VCaP (cell line): ENCODE measurements at regions not wholly inside any gene's neighbourhood (a gene's known extent, or its start where the extent isn't known, plus 50 kb on each side); places are given as distances from the start of the nearest gene placed in this dataset.
A peak's percentile ranks its signal among the peaks of the same experiment; 100 is the strongest.
"Not testable (repeated sequence)": the region's sequence is repeated elsewhere in the genome, so short reads cannot be mapped to it uniquely, and the experiment has no call there.

Experiments
- H3K27ac ChIP-seq: fragments of 450-650 bp; 2 replicates; pipeline ENCODE4 v1.5.1; 2017
- TF ChIP-seq, protein P1 (sequence below): fragments of 450-650 bp; conservative IDR thresholded peaks from 2 replicates; pipeline ENCODE4 v1.5.1; 2017; ENCODE audit warnings: mild to moderate bottlenecking, moderate library complexity

DNA sequence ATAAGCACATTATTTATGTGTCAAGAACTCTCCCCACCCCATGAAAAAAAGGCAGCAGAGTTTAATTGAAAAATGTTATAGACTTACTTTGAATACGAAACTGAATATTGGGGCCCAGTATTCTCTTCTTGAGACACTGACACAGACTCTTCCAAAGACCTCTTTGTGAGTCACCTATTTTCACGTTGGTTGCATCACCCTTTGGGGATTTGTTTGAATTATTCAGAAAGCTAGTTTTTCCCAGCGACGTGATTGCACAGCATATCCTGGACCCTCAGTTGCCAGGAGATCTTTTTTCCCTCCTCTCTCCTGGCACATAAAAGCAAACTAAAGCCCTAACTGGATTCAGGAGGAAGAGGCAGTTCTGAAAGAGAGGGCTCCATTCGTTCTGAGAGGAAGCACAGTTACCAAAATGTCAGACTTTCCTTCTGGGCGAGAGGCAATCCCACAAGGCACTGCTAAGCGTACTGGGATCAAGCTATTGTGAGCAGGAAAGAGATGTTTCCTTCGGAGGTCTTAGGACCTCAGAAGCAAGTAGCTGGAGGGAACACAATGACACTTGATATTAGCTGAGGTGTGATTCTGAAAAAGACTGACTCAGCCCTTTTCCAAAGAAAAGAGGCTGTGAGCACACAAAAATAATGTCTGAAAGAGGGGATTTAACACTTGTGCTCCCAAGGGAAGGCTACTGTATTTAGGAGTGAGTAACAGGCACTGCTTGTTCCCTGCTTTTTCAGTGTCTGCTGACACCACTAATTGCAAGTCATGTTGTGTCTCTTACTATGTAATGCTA is 65.8 kb upstream of the CADPS start:
- H3K27ac ChIP-seq, result no peak overlapping the region
- TF ChIP-seq, protein P1, sequence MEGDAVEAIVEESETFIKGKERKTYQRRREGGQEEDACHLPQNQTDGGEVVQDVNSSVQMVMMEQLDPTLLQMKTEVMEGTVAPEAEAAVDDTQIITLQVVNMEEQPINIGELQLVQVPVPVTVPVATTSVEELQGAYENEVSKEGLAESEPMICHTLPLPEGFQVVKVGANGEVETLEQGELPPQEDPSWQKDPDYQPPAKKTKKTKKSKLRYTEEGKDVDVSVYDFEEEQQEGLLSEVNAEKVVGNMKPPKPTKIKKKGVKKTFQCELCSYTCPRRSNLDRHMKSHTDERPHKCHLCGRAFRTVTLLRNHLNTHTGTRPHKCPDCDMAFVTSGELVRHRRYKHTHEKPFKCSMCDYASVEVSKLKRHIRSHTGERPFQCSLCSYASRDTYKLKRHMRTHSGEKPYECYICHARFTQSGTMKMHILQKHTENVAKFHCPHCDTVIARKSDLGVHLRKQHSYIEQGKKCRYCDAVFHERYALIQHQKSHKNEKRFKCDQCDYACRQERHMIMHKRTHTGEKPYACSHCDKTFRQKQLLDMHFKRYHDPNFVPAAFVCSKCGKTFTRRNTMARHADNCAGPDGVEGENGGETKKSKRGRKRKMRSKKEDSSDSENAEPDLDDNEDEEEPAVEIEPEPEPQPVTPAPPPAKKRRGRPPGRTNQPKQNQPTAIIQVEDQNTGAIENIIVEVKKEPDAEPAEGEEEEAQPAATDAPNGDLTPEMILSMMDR, result no peak

DNA sequence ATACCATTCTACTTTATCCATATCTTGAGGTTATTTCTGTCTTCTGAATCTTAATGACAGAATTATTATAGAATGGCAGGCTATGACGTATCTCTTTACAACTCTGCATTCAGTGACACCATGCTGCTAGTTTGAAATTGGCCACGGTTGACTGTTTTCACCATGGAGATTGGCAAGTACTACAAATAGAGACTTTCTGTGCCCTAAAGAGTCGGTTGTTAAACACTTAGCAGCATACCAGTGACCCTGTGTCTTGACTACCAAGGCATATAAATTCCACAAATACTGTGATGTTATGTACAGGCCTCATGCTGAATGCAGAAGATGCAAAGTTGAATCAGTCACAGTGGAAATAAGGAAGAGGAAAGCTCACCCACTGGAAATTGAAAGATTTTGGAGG is 67.0 kb upstream of the CADPS start:
- TF ChIP-seq, protein P1, result no peak
- no peak overlapping the region for H3K27ac ChIP-seq

DNA sequence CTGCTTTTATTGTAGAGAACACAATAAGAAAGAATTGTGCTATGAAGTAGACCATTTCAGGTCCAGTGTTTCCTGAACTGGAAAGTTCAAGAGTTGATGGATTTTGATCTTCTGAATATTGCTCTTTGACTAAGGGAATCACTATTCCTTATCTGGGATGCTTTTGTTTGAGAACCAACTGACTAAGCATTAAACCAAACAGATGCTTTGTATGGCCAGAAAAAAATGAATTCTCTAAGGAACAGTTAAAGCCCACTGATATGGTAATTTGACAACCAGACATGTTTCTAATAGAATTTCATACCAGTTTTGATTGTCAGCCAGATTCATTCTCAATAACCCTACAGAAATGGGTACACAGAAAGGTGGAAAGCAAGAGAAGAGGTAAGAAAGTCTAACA is 67.5 kb upstream of the CADPS start:
- TF ChIP-seq, protein P1, result no peak

DNA sequence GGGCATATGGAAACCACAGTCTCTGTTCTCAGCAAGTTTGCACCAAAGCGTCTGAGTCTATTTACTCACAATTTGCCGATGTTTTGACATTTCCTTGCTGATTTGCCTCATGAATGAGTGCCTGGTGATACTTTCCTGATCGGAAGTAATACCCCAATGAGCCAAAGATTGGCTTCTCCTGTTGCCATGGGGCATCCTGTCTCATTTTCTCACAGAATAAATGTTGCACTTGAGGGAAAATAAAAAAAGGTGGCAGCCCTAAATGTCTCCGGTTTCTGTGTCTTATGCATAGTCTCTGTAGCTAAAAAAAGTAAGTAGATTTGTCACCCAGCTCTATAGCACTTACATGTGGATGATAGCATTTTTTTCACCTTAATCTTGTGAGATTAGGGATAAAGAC is 73.7 kb upstream of the CADPS start:
- no peak overlapping the region for H3K27ac ChIP-seq

More for the DNA sequence above, 67.5 kb upstream of the CADPS start:
- no peak overlapping the region for H3K27ac ChIP-seq

DNA sequence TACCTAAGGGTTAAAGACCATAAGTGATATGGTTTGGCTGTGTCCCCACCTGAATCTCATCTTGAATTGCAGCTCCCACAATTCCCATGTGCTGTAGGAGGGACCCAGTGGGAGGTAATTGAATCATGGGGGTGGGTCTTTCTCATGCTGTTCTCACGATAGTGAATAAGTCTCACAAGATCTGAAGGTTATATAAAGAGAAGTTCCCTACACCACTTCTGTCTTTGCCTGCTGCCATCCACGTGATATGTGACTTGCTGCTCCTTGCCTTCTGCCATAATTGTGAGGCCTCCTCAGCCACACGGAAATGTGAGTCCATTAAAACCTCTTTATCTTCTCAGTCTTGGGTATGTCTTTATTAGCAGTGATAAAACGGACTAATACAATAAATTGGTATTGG is 75.0 kb upstream of the CADPS start:
- no peak overlapping the region for H3K27ac ChIP-seq
- TF ChIP-seq, protein P1, result no peak

More for the DNA sequence above, 73.7 kb upstream of the CADPS start:
- TF ChIP-seq, protein P1, result no peak

DNA sequence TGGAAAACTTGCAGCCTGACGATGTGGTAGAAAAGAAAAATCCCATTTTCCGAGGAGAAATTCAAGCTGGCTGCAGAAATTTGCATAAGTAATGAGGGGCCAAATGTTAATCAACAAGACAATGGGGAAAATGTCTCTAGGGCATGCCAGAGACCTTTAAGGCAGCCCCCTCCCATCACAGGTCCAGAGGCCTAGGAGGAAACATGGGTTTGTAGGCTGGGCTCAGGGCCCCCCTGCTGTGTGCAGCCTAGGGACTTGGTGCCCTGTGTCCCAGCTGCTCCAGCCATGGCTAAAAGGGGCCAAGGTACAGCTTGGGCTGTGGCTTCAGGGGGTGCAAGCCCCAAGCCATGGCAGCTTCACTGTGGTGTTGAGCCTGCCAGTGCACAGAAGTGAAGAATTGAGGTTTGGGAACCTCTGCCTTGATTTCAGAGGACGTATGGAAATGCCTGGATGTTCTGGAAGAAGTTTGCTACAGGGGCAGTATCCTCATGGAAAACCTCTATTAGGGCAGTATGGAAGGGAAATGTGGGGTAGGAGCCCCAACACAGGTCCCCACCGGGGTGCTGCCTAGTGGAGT is 75.9 kb upstream of the CADPS start:
- TF ChIP-seq, protein P1, result no peak
- no peak overlapping the region for H3K27ac ChIP-seq

DNA sequence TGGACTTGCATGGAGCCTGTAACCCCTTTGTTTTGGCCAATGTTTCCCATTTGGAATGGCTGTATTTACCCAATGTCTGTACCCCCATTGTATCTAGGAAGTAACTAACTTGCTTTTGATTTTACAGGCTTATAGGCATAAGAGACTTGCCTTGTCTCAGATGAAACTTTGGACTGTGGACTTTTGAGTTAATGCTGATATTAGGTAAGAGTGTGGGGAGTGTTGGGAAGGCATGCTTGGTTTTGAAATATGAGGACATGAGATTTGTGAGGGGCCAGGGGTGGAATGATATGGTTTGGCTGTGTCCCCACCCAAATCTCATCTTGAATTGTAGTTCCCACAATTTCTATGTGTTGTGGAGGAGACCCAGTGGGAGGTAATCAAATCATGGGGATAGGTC is 76.7 kb upstream of the CADPS start:
- not testable (repeated sequence) for H3K27ac ChIP-seq

DNA sequence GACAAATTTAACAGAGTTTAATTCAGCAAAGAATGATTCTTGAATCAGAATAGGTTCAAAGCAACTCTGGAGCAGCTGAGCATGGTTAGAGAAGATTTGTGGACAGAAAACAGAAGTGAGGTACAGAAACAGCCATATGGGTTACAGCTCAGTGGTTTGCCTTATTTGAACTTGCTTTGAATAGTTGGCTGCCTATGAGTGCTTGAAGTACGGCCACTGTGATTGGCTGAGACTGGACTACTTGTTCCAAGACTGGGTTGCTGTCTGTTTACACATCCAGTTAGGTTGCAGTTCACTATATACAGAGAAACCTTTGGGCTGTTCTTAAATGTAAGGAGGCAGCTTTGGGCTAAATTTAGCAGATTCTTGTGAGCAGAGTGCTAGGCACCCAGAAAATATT is 79.4 kb upstream of the CADPS start:
- TF ChIP-seq, protein P1, result no peak
- peak overlapping the region; percentile 66 for H3K27ac ChIP-seq
